ENCODE measurements at regions not wholly inside any gene's neighbourhood (a gene's known extent, or its start where the extent isn't known, plus 50 kb on each side); places are given as distances from the start of the nearest gene placed in this dataset.

DNA sequence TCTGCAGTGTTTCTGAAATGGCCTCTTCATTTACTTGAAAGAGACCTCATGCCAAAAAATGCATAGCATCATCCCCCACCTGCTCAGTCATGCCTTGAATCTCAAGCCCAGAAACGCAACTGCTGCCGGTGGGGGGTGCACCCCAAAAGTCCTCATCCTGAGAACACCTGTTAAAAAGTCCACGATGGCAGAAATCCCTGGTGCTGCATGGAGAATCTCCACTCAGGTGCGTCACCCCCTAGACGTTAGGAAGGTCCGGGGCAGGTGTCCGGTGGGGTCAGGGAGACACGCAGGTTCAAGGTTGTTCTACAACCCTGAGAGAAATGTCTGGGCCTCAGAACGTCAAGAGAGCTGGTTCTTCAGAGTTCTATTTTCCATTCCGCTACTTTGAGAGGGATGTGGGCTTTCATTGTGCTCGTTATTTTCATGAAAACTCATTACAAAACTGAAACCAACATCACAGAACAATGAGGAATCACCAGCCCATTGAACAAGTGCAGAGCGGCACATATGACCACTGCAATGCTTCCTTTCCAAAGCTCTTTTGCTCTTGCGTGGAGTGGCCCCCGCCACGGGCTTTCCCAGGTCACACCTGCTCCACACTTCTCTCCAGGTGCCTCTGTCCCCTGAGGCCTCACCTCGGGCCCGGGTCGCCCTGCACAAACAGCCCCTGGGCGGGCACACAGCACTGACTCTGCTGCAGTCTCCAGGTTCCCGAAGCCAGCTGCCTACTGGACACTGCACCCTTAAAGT, 201.9 kb downstream of the TOMM20 start:
- H3K4me2 ChIP-seq (ENCODE audit: insufficient read depth, insufficient read length, low read length) = no peak overlapping the region
- H3K4me1 Mint-ChIP-seq = peaks cover 33 to 34% of the 10 kb centered on the region in 2 experiments

More for the DNA sequence above, 201.9 kb downstream of the TOMM20 start:
- Histone ChIP-seq H3K4ac (ENCODE audit: low read depth, low read length) (no peak overlapping the region), H3K4me1 (ENCODE audit: insufficient read depth, low read length) (peaks cover 3% of the 10 kb centered on the region; the same call in 1 of the 2 replicates), H3K27me3 (ENCODE audit: insufficient read depth, low read length) (no peaks in the 10 kb centered on the region), H2AFZ (ENCODE audit: low read length) (no peak overlapping the region), H2BK12ac (ENCODE audit: insufficient read length, low read depth, low read length) (no peak overlapping the region), H3K14ac (ENCODE audit: insufficient read depth, low read length) (no peak overlapping the region), H4K91ac (ENCODE audit: insufficient read length, low read depth, low read length) (no peak overlapping the region), H4K8ac (replicated peaks; ENCODE audit: insufficient read length, low read depth, low read length) (no peak overlapping the region), H2BK20ac (ENCODE audit: low read depth, low read length, poor library complexity, severe bottlenecking) (no peak overlapping the region), H2BK120ac (ENCODE audit: low read depth, low read length, poor library complexity, severe bottlenecking) (no peak overlapping the region), H3K79me2 (ENCODE audit: insufficient read depth, low read length) (no peaks in the 10 kb centered on the region), H3K18ac (ENCODE audit: insufficient read length, low read depth, low read length) (no peak overlapping the region), H3K23ac (ENCODE audit: insufficient read length, low read depth, low read length) (no peak overlapping the region), H2BK15ac (ENCODE audit: low read depth, low read length) (no peak overlapping the region), H4K5ac (ENCODE audit: insufficient read length, low read depth, low read length) (no peak overlapping the region), H3K56ac (ENCODE audit: insufficient read length, low read depth, low read length) (no peak overlapping the region), H3K27ac (ENCODE audit: insufficient read length, low read depth, low read length) (no peak overlapping the region), H3K9me3 (ENCODE audit: control insufficient read depth, low read depth, low read length) (no peaks in the 10 kb centered on the region), H2BK5ac (ENCODE audit: insufficient read length, low read length) (no peak overlapping the region), H3K9ac (ENCODE audit: extremely low read depth, insufficient read length, low read length) (no peak overlapping the region), H3K79me1 (ENCODE audit: insufficient read depth, low read depth, low read length, poor library complexity, severe bottlenecking) (no peaks in the 10 kb centered on the region), H3K23me2 (ENCODE audit: insufficient read length, low read depth, low read length, poor library complexity, severe bottlenecking) (no peaks in the 10 kb centered on the region), H4K20me1 (ENCODE audit: control insufficient read depth, insufficient read depth, insufficient read length) (no peaks in the 10 kb centered on the region), H2AK5ac (ENCODE audit: insufficient read length, low read length) (no peak overlapping the region), H3T11ph (ENCODE audit: low read length) (no peak overlapping the region)
- Mint-ChIP-seq H3K4me3 (no peak overlapping the region), H3K27me3 (ENCODE audit: low read depth) (peaks cover 14% of the 10 kb centered on the region), H3K36me3 (ENCODE audit: insufficient read depth in 1 of 3, low read depth in 3 of 3) (no peaks in the 10 kb centered on the region), H3K27ac (peak overlapping the region in 2 of 3 experiments; percentile 2 to 62; a peak in 3 of 7 replicates), H3K9me3 (no peaks in the 10 kb centered on the region)
- TF ChIP-seq, protein P1, sequence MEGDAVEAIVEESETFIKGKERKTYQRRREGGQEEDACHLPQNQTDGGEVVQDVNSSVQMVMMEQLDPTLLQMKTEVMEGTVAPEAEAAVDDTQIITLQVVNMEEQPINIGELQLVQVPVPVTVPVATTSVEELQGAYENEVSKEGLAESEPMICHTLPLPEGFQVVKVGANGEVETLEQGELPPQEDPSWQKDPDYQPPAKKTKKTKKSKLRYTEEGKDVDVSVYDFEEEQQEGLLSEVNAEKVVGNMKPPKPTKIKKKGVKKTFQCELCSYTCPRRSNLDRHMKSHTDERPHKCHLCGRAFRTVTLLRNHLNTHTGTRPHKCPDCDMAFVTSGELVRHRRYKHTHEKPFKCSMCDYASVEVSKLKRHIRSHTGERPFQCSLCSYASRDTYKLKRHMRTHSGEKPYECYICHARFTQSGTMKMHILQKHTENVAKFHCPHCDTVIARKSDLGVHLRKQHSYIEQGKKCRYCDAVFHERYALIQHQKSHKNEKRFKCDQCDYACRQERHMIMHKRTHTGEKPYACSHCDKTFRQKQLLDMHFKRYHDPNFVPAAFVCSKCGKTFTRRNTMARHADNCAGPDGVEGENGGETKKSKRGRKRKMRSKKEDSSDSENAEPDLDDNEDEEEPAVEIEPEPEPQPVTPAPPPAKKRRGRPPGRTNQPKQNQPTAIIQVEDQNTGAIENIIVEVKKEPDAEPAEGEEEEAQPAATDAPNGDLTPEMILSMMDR (conservative IDR thresholded peaks at IDR 0.05) = no peak
- peak; percentile 22 for DNase-seq
- no CpG with 5 or more reads among the region's 20 CpGs for WGBS (ENCODE audit: extremely low coverage, insufficient read length, low lambda C conversion rate)

All from H9 (cell line).